ENCODE measurements at regions not wholly inside any gene's neighbourhood (a gene's known extent, or its start where the extent isn't known, plus 50 kb on each side); places are given as distances from the start of the nearest gene placed in this dataset.
A peak's percentile ranks its signal among the peaks of the same experiment; 100 is the strongest.

DNA sequence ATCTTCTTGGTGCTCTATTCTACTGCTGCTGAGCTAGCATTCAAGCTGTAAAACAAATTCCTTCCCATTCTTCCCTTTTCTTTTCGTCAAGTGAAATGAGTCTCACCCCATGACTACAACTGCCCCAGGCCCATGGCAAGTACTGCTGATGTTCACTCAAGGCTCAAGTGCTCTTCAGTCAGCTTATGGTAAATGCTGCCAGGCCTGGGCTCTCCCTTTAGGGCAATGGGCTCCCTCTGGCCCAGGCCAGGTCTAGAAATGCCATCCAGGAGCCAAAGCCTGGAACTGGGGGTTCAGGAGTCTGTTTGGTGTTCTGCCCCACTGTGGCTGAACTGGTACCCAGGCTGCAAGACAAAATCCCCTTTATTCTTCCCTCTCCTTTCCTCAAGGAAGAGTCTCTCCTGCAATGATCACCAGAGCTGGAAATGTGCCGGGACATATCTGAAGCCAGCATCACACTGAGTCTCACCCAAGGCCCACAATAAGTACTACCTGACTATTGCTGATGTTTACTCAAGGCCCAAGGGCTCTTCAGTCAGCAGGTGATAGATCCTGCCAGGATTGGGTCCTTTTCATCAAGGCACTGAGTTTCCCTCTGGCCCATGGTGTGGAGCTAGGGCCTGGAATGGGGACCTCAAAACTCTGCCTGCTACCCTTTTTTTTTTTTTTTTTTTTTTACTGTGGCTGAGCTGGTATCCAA, 205.0 kb upstream of the STAC start:
- Histone ChIP-seq H3K27ac (ENCODE audit: low read depth, low read length) (no peak overlapping the region), H3K9me3 (ENCODE audit: control insufficient read depth, low read length) (no peaks in the 10 kb centered on the region), H3K36me3 (ENCODE audit: control insufficient read depth, insufficient read depth, low read length) (no peaks in the 10 kb centered on the region), H3K4me1 (ENCODE audit: control insufficient read depth, insufficient read depth, low read length) (no peaks in the 10 kb centered on the region), H3K9ac (ENCODE audit: extremely low read depth, low read length, poor library complexity, severe bottlenecking) (no peak overlapping the region), H3K27me3 (ENCODE audit: control insufficient read depth, insufficient read depth, low read length, poor library complexity, severe bottlenecking) (no peaks in the 10 kb centered on the region), H3K4me3 (ENCODE audit: low read length) (no peak overlapping the region)
- Mint-ChIP-seq H3K9me3 (no peaks in the 10 kb centered on the region), H3K36me3 (ENCODE audit: low read depth) (no peaks in the 10 kb centered on the region), H3K27me3 (ENCODE audit: insufficient read depth) (no peaks in the 10 kb centered on the region), H3K4me3 (no peak overlapping the region), H3K27ac (no peak overlapping the region), H3K4me1 (peaks cover 27% of the 10 kb centered on the region)
- 83 to 97% methylated on average over 1 to 2 of the region's 2 CpGs for WGBS, 2 experiments (ENCODE audit: insufficient coverage in 1 of 2, insufficient read length in 1 of 2)
- no peak for TF ChIP-seq CTCF (conservative IDR thresholded peaks at IDR 0.05)
- no peak for DNase-seq

- H3K27me3 ChIP-seq (ENCODE audit: control insufficient read depth, insufficient read depth, low read length, poor library complexity, severe bottlenecking) = no peaks in the 10 kb centered on the region
- Mint-ChIP-seq H3K4me3 (no peak overlapping the region), H3K36me3 (ENCODE audit: low read depth) (no peaks in the 10 kb centered on the region), H3K9me3 (no peaks in the 10 kb centered on the region), H3K4me1 (peaks cover 27% of the 10 kb centered on the region), H3K27ac (no peak overlapping the region), H3K27me3 (ENCODE audit: insufficient read depth) (no peaks in the 10 kb centered on the region)
- H3K27ac ChIP-seq (ENCODE audit: low read depth, low read length) = no peak overlapping the region
- no peaks in the 10 kb centered on the region for H3K9me3 ChIP-seq (ENCODE audit: control insufficient read depth, low read length)
- no peak for TF ChIP-seq CTCF (conservative IDR thresholded peaks at IDR 0.05)
- peak; percentile 63 for DNase-seq
- 58 to 65% methylated on average over 2 of the region's 2 CpGs for WGBS, 2 experiments (ENCODE audit: insufficient coverage in 1 of 2, insufficient read length in 1 of 2)
- no peak overlapping the region for H3K9ac ChIP-seq (ENCODE audit: extremely low read depth, low read length, poor library complexity, severe bottlenecking)
- H3K4me3 ChIP-seq (ENCODE audit: low read length) = no peak overlapping the region
- H3K36me3 ChIP-seq (ENCODE audit: control insufficient read depth, insufficient read depth, low read length) = no peaks in the 10 kb centered on the region
- H3K4me1 ChIP-seq (ENCODE audit: control insufficient read depth, insufficient read depth, low read length) = no peaks in the 10 kb centered on the region
Measured at GRCh38 chr3:36175916-36176461, 204.3 kb upstream of the STAC start.

DNA sequence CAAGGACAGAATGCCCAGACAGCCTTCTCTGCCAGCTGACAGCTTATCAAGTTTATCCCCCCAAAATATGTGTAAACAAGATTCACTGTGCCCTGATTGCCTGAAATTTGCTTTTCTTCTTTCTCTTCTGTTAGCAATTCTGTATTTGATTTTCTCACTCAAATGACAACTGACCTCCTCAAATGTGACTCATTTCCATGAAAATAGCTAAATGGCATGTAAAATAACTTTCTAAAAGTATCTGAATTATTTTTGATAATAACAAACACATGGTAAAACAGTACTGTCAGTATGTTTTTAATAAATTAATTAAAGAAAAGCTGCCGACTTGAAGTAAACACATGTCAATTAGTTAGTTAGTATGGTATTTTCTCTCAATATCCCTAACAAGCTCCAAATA, 202.3 kb upstream of the STAC start:
- Mint-ChIP-seq H3K9me3 (no peaks in the 10 kb centered on the region), H3K36me3 (ENCODE audit: low read depth) (no peaks in the 10 kb centered on the region), H3K27me3 (ENCODE audit: insufficient read depth) (no peaks in the 10 kb centered on the region), H3K4me3 (no peak overlapping the region), H3K27ac (no peak overlapping the region), H3K4me1 (peaks cover 27% of the 10 kb centered on the region)
- no peak for DNase-seq
- Histone ChIP-seq H3K27ac (ENCODE audit: low read depth, low read length) (no peak overlapping the region), H3K9ac (ENCODE audit: extremely low read depth, low read length, poor library complexity, severe bottlenecking) (no peak overlapping the region), H3K4me1 (ENCODE audit: control insufficient read depth, insufficient read depth, low read length) (no peaks in the 10 kb centered on the region), H3K4me3 (ENCODE audit: low read length) (no peak overlapping the region), H3K36me3 (ENCODE audit: control insufficient read depth, insufficient read depth, low read length) (no peaks in the 10 kb centered on the region), H3K27me3 (ENCODE audit: control insufficient read depth, insufficient read depth, low read length, poor library complexity, severe bottlenecking) (no peaks in the 10 kb centered on the region), H3K9me3 (ENCODE audit: control insufficient read depth, low read length) (no peaks in the 10 kb centered on the region)
- no CpG with 5 or more reads among the region's 1 CpG for WGBS, 2 experiments (ENCODE audit: insufficient coverage in 1 of 2, insufficient read length in 1 of 2)
- no peak for TF ChIP-seq CTCF (conservative IDR thresholded peaks at IDR 0.05)
